ENCODE measurements at regions not wholly inside any gene's neighbourhood (a gene's known extent, or its start where the extent isn't known, plus 50 kb on each side); places are given as distances from the start of the nearest gene placed in this dataset.

GRCh38 chr12:34400986-34401658 is 378.8 kb downstream of the ALG10 start:
- TF ChIP-seq CTCF (IDR thresholded peaks at IDR 0.05) = no peak
- no peak for TF ChIP-seq POLR2A (IDR thresholded peaks at IDR 0.05)
